CD4-positive, alpha-beta T cell (primary cell): ENCODE measurements at regions not wholly inside any gene's neighbourhood (a gene's known extent, or its start where the extent isn't known, plus 50 kb on each side); places are given as distances from the start of the nearest gene placed in this dataset.

ENCODE experiments used
- ATAC-seq: fragments of 200-7000 bp; cut with Tn5 transposase; one replicate; pipeline ENCODE4 v1.10.0; 2022; ENCODE audit warnings: mild to moderate bottlenecking; ENCODE audit not compliant: poor library complexity
- CTCF ChIA-PET: fragments of 350-600 bp; sonication (Branson Sonifier 250); formaldehyde crosslinking; loops from one replicate; lab custom pipeline; 2021; ENCODE audit warnings: antibody characterized with exemption, inconsistent platforms; lab: Charles Lee
- POLR2A ChIA-PET: fragments of 350-600 bp; sonication (Branson Sonifier 250); formaldehyde crosslinking; loops from one replicate; lab custom pipeline; 2021; ENCODE audit warnings: antibody characterized with exemption, inconsistent platforms; lab: Charles Lee
- DNase-seq, 14 experiments: peaks; one replicate each; pipeline ENCODE4 v3.0.0-alpha.2; 2013 to 2020; ENCODE audit warnings: mixed read lengths in 2 of 14
- H3K27ac ChIP-seq, 2 donors: one replicate each; pipeline versions ENCODE4 v1.5.1 to v1.7.0; 2013; ENCODE audit warnings: low read length in 2 of 2, low read depth in 1 of 2, mild to moderate bottlenecking in 1 of 2
- H3K27me3 ChIP-seq, 2 experiments: 1 replicate in 1 of 2; 2 replicates in 1 of 2; pipeline versions ENCODE4 v1.6.1 to v1.7.0; 2013; ENCODE audit warnings: low read length in 2 of 2, control low read depth in 1 of 2, mild to moderate bottlenecking in 1 of 2, moderate library complexity in 1 of 2; ENCODE audit not compliant: insufficient read depth in 2 of 2, control insufficient read depth in 1 of 2
- H3K36me3 ChIP-seq: one replicate; pipeline ENCODE4 v1.6.1; 2013; ENCODE audit warnings: low read length, control low read depth; ENCODE audit not compliant: insufficient read depth
- H3K4me1 ChIP-seq: one replicate; pipeline ENCODE4 v1.6.1; 2013; ENCODE audit warnings: low read length, control low read depth; ENCODE audit not compliant: insufficient read depth
- H3K4me3 ChIP-seq: one replicate; pipeline ENCODE4 v1.5.1; 2013; ENCODE audit warnings: mild to moderate bottlenecking, low read length, moderate library complexity
- H3K9me3 ChIP-seq, 2 experiments: 1 replicate in 1 of 2; 2 replicates in 1 of 2; pipeline versions ENCODE4 v1.6.1 to v1.7.0; 2013; ENCODE audit warnings: low read length in 2 of 2, mild to moderate bottlenecking in 2 of 2, control low read depth in 1 of 2, moderate library complexity in 1 of 2; ENCODE audit not compliant: control insufficient read depth in 1 of 2, insufficient read depth in 1 of 2
- H3K27ac Mint-ChIP-seq: one replicate; pipeline ENCODE4 v1.8.0; 2020; ENCODE audit warnings: mixed read lengths
- H3K27me3 Mint-ChIP-seq: one replicate; pipeline ENCODE4 v1.8.0; 2021; ENCODE audit warnings: mixed read lengths
- H3K36me3 Mint-ChIP-seq: one replicate; pipeline ENCODE4 v1.8.0; 2021; ENCODE audit warnings: low read depth, mixed read lengths
- H3K4me1 Mint-ChIP-seq: one replicate; pipeline ENCODE4 v1.8.0; 2021; ENCODE audit warnings: low read depth, mixed read lengths
- H3K4me3 Mint-ChIP-seq: one replicate; pipeline ENCODE4 v1.8.0; 2020; ENCODE audit warnings: mild to moderate bottlenecking, mixed read lengths
- H3K9me3 Mint-ChIP-seq: one replicate; pipeline ENCODE4 v1.8.0; 2020; ENCODE audit warnings: mixed read lengths
- CTCF ChIP-seq: fragments of 200-600 bp; IDR thresholded peaks from one replicate; pipeline ENCODE4 v1.8.0; 2022; ENCODE audit warnings: antibody characterized with exemption, mild to moderate bottlenecking
- intact Hi-C, 2 experiments: fragments of 100-400 bp; cut with DNase I in 1 of 2; cut with micrococcal nuclease in 1 of 2; formaldehyde crosslinking; loops; one replicate each; pipeline versions ENCODE4 v1.15.1 to v1.9.0; 2023 to 2025; cut with DNase I, micrococcal nuclease

- H3K27ac Mint-ChIP-seq, result no peak overlapping the region
- intact Hi-C loops, result no loop called here
- H3K27me3 ChIP-seq, result no peaks in the 10 kb centered on the region
- peaks cover 19% of the 10 kb centered on the region for H3K9me3 Mint-ChIP-seq
- no peaks in the 10 kb centered on the region for H3K36me3 ChIP-seq
- no peak overlapping the region for H3K4me3 ChIP-seq
- ATAC-seq, result no peak
- H3K27me3 Mint-ChIP-seq, result no peaks in the 10 kb centered on the region
- H3K9me3 ChIP-seq, result peaks cover 0 to 6% of the 10 kb centered on the region in 2 experiments
- no peak for DNase-seq
- no peak for TF ChIP-seq CTCF
- H3K4me1 Mint-ChIP-seq, result no peaks in the 10 kb centered on the region
- no peaks in the 10 kb centered on the region for H3K36me3 Mint-ChIP-seq
- no peaks in the 10 kb centered on the region for H3K4me1 ChIP-seq
- CTCF ChIA-PET, result no interaction called here
- H3K4me3 Mint-ChIP-seq, result no peak overlapping the region
- H3K27ac ChIP-seq, result no peak overlapping the region
- POLR2A ChIA-PET, result no interaction called here
These were observed 137.3 kb upstream of the CEP126 start for GRCh38 chr11:101777476-101777875.

DNA sequence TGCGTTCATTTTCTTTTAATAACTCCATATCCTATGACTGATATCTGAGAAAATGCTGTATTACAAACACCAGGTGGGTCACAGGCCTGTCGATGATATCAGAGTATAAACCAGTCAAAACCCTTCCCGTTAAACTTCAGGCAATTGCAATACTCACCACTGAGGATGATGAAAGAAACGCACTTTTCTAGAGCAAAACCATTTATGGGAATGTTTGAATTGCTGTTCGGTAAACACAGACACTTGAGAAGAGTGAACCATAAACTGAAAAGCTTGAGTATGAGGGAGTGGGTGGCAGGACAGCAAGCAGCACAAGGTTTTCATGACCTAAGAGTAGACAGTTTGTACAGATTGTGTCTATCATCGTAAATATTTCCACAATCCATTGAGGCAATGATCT lies 139.8 kb upstream of the CEP126 start:
- no peak for ATAC-seq
- DNase-seq, result no peak
- Mint-ChIP-seq H3K4me3 (no peak overlapping the region), H3K9me3 (peaks cover 12% of the 10 kb centered on the region), H3K4me1 (no peaks in the 10 kb centered on the region), H3K27ac (no peak overlapping the region), H3K27me3 (no peaks in the 10 kb centered on the region), H3K36me3 (no peaks in the 10 kb centered on the region)
- Histone ChIP-seq H3K27ac (no peak overlapping the region), H3K4me1 (no peaks in the 10 kb centered on the region), H3K27me3 (no peaks in the 10 kb centered on the region), H3K36me3 (no peaks in the 10 kb centered on the region), H3K9me3 (peaks cover 0 to 6% of the 10 kb centered on the region in 2 experiments), H3K4me3 (no peak overlapping the region)
- CTCF ChIA-PET, result no interaction called here
- POLR2A ChIA-PET, result no interaction called here
- intact Hi-C loops, result no loop called here
- TF ChIP-seq CTCF, result no peak

- intact Hi-C loops, result no loop called here
- Histone ChIP-seq H3K4me1 (no peaks in the 10 kb centered on the region), H3K27me3 (no peaks in the 10 kb centered on the region), H3K4me3 (no peak overlapping the region), H3K27ac (no peak overlapping the region), H3K9me3 (peaks cover 4 to 5% of the 10 kb centered on the region in 2 experiments), H3K36me3 (no peaks in the 10 kb centered on the region)
- no peaks in the 10 kb centered on the region for H3K27me3 Mint-ChIP-seq
- CTCF ChIA-PET, result no interaction called here
- no peaks in the 10 kb centered on the region for H3K4me1 Mint-ChIP-seq
- TF ChIP-seq CTCF, result no peak
- no peaks in the 10 kb centered on the region for H3K36me3 Mint-ChIP-seq
- H3K4me3 Mint-ChIP-seq, result no peak overlapping the region
- no peak for DNase-seq
- ATAC-seq, result no peak
- peaks cover 4% of the 10 kb centered on the region for H3K9me3 Mint-ChIP-seq
- H3K27ac Mint-ChIP-seq, result no peak overlapping the region
- POLR2A ChIA-PET, result no interaction called here
These were observed 144.2 kb upstream of the CEP126 start for GRCh38 chr11:101770648-101771047.
